NOMO-1 treated with dmso at 0.1 percent for 144 hours (cell line): ENCODE measurements at regions not wholly inside any gene's neighbourhood (a gene's known extent, or its start where the extent isn't known, plus 50 kb on each side); places are given as distances from the start of the nearest gene placed in this dataset.
A peak's percentile ranks its signal among the peaks of the same experiment; 100 is the strongest.

Experiments
- DNase-seq: peaks from one replicate; lab custom pipeline; 2025; ENCODE audit not compliant: unreplicated experiment; lab: John Stamatoyannopoulos, UW

- no peak for DNase-seq
These were observed 211.9 kb downstream of the HRH4 start for GRCh38 chr18:24672165-24672941.

- DNase-seq = no peak
These were observed 213.8 kb downstream of the HRH4 start for GRCh38 chr18:24674200-24674599.

- DNase-seq = no peak
These were observed 214.2 kb downstream of the HRH4 start for GRCh38 chr18:24674605-24675004.

GRCh38 chr18:24677011-24677410 is 216.6 kb downstream of the HRH4 start:
- no peak for DNase-seq

GRCh38 chr18:24678107-24678506 is 217.7 kb downstream of the HRH4 start:
- DNase-seq = no peak

GRCh38 chr18:24678626-24679025 is 218.2 kb downstream of the HRH4 start:
- no peak for DNase-seq

GRCh38 chr18:24679062-24679461 is 218.6 kb downstream of the HRH4 start:
- no peak for DNase-seq

- no peak for DNase-seq
These were observed 223.5 kb downstream of the HRH4 start for GRCh38 chr18:24683925-24684324.

GRCh38 chr18:24685254-24685959 is 225.0 kb downstream of the HRH4 start:
- no peak for DNase-seq

GRCh38 chr18:24695168-24695567 is 234.7 kb downstream of the HRH4 start:
- DNase-seq = no peak

GRCh38 chr18:24702001-24702515 is 241.6 kb downstream of the HRH4 start:
- DNase-seq = no peak

GRCh38 chr18:24703316-24703715 is 242.9 kb downstream of the HRH4 start:
- DNase-seq = no peak

GRCh38 chr18:24704946-24705630 is 244.7 kb downstream of the HRH4 start:
- DNase-seq = no peak

GRCh38 chr18:24710474-24710873 is 250.0 kb downstream of the HRH4 start:
- DNase-seq = no peak

GRCh38 chr18:24719791-24720190 is 259.4 kb downstream of the HRH4 start:
- no peak for DNase-seq

GRCh38 chr18:24721388-24721787 is 261.0 kb downstream of the HRH4 start:
- DNase-seq = no peak

GRCh38 chr18:24725644-24726415 is 265.4 kb downstream of the HRH4 start:
- no peak for DNase-seq

- DNase-seq = peak; percentile 33
These were observed 266.5 kb downstream of the HRH4 start for GRCh38 chr18:24726727-24727492.

GRCh38 chr18:24727685-24728084 is 267.2 kb downstream of the HRH4 start:
- no peak for DNase-seq

- no peak for DNase-seq
These were observed 270.7 kb downstream of the HRH4 start for GRCh38 chr18:24731158-24731557.
